IgD-negative memory B cell (primary cell): ENCODE measurements at regions not wholly inside any gene's neighbourhood (a gene's known extent, or its start where the extent isn't known, plus 50 kb on each side); places are given as distances from the start of the nearest gene placed in this dataset.

ENCODE experiments used
- H3K27ac Mint-ChIP-seq, 3 donors: one replicate each; pipeline ENCODE4 v1.8.0; 2020 to 2022; ENCODE audit warnings: mild to moderate bottlenecking in 3 of 3, mixed read lengths in 3 of 3, moderate library complexity in 1 of 3
- H3K27me3 Mint-ChIP-seq: one replicate; pipeline ENCODE4 v1.8.0; 2021; ENCODE audit warnings: mixed read lengths
- H3K36me3 Mint-ChIP-seq: one replicate; pipeline ENCODE4 v1.8.0; 2020; ENCODE audit warnings: mild to moderate bottlenecking, mixed read lengths
- H3K4me1 Mint-ChIP-seq, 3 donors: one replicate each; pipeline ENCODE4 v1.8.0; 2020 to 2022; ENCODE audit warnings: mixed read lengths in 3 of 3, mild to moderate bottlenecking in 1 of 3
- H3K4me3 Mint-ChIP-seq, 4 donors: one replicate each; pipeline ENCODE4 v1.8.0; 2020 to 2022; ENCODE audit warnings: mild to moderate bottlenecking in 4 of 4, mixed read lengths in 4 of 4, moderate library complexity in 3 of 4
- H3K9me3 Mint-ChIP-seq, 3 donors: one replicate each; pipeline ENCODE4 v1.8.0; 2020 to 2021; ENCODE audit warnings: mixed read lengths in 3 of 3, mild to moderate bottlenecking in 1 of 3

DNA sequence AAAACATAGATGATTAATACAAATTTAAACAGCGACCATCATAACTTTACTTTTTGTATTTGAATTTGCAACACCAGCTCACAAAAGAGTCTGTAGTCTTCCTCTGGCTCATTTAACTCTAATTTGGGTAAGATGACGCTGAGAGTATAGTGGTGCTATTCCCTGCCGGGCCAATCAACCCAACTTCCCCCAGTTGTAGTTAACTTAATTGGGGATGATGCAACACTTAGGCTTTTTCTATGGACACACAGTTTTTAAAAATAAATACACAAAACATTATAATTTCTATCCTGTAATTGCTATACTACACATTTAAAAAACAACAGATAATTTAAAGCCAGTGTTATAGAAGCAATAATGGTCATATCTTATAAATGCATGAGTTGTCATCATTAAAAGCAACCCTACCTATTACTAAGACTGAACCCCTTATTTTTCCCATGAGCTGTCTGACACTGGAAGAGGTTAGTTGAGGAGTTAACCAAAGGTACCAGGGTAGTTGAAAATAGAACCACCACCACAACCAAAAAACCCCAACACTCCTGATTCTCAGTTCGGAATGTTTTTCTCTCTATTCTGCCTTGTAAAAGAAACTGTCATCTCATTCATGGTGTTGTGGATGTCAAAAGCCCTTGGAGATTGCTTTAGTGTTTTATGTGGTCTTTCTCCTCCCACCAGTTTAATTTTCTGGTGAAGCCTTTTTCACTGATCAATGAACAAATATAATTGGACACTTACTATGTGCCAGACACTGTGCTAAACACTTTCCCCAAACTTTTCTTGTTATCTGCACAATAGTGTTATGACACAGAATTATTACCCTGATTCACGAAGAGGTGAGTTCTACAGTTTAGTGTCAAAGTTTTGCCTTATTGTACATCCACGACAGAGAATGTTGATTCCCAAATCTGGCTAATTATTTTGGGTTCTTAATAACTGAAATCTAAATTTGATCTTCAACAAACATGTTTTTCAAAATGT lies 61.5 kb upstream of the RAPGEF2 start:
- peaks cover 26% of the 10 kb centered on the region for H3K27me3 Mint-ChIP-seq

DNA sequence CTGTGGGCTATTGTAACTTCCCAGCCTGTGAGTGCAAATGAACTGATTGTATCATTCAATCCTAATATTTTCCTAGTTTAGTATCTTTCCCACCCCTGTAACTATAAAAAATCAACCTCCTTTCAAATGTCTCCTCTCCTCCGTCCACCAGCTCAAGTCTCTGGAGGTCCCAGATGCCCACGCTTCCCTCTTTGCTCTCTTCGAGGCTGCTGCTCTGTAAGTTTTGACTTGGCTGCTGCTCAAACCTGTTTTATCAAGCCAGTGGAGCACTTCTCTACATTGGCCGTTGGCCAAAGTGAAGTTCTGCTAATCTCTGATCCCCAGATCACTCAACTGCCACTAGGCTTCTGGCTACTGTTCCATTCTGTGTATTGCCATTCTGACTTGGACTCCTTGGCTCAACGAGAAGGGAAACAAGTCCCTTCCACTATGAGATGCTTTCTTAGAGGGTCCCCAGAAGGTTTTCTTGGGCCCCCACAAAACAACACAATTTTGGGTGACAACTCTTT lies 60.7 kb upstream of the RAPGEF2 start:
- no peaks in the 10 kb centered on the region for H3K36me3 Mint-ChIP-seq
- H3K4me3 Mint-ChIP-seq = no peak overlapping the region
- H3K9me3 Mint-ChIP-seq = no peaks in the 10 kb centered on the region
- no peak overlapping the region for H3K27ac Mint-ChIP-seq
- peaks cover 0 to 1% (median 0%) of the 10 kb centered on the region in 3 donors for H3K4me1 Mint-ChIP-seq
- H3K27me3 Mint-ChIP-seq = peaks cover 25% of the 10 kb centered on the region

More for the DNA sequence above, 61.5 kb upstream of the RAPGEF2 start:
- no peak overlapping the region for H3K27ac Mint-ChIP-seq
- H3K36me3 Mint-ChIP-seq = no peaks in the 10 kb centered on the region
- peaks cover 0 to 1% (median 0%) of the 10 kb centered on the region in 3 donors for H3K4me1 Mint-ChIP-seq
- no peak overlapping the region for H3K4me3 Mint-ChIP-seq
- H3K9me3 Mint-ChIP-seq = no peaks in the 10 kb centered on the region

DNA sequence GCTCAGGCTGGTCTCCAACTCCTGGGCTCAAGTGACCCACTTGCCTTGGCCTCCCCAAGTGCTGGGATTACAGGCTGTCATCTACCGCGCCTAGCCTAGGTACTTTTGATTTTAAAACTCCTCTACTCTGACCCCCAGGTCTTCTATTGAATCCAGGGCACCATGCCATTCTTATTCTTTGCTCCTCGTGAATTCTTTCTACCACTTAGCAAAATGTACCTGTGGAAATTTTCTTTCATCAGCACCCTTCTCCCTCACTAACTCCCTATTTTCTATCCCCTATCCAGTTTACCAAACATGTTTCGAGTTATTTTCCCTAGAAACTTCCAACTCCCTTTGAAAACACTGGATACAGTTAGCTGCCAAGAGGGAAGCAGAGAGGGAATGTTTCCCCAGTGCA lies 60.0 kb upstream of the RAPGEF2 start:
- H3K36me3 Mint-ChIP-seq = no peaks in the 10 kb centered on the region
- no peaks in the 10 kb centered on the region for H3K9me3 Mint-ChIP-seq
- H3K4me3 Mint-ChIP-seq = no peak overlapping the region
- peaks cover 28% of the 10 kb centered on the region for H3K27me3 Mint-ChIP-seq
- H3K27ac Mint-ChIP-seq = no peak overlapping the region
- peaks cover 0 to 1% (median 0%) of the 10 kb centered on the region in 3 donors for H3K4me1 Mint-ChIP-seq

DNA sequence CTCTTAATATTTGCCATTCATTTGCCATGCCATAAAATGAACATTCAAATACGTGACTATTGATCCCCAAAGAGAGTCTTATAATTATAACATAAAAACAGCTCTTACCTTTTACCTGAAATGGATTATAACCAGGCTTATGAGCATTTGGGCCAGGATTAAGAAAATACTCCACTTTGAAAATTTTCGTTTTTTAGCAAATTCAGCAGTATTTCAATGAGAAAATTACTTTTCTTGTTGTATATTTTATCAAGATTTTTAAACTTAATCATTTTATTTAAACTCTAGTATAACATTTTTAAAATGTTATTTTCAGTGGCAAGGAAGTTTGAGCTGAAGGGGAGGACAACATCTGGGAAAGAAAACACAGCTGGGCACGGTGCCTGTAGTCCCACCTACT lies 59.0 kb upstream of the RAPGEF2 start:
- Mint-ChIP-seq H3K27ac (no peak overlapping the region), H3K36me3 (no peaks in the 10 kb centered on the region), H3K9me3 (no peaks in the 10 kb centered on the region), H3K4me3 (no peak overlapping the region), H3K4me1 (peaks cover 0 to 1% (median 0%) of the 10 kb centered on the region in 3 donors), H3K27me3 (peaks cover 31% of the 10 kb centered on the region)

DNA sequence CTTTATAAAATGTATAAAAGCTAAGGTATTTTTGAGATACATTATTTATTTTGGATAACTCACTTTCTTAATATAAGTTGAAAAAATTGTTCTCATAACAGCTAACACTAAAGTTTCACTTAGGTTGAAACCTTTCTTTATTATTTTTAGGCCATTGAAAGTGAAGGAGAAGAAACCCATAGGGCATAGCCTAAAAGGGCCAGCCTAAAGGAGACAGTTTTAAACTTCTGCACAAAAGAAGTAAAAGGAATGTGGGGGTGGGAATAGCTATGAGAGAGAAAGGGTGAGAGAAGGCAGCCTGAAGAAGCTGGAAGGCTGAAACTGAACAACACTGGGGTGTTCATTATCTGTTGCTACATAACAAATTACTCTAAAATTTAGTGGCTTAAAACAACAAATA lies 57.6 kb upstream of the RAPGEF2 start:
- Mint-ChIP-seq H3K27me3 (peaks cover 36% of the 10 kb centered on the region), H3K4me3 (no peak overlapping the region), H3K4me1 (peaks cover 0 to 1% (median 0%) of the 10 kb centered on the region in 3 donors), H3K36me3 (no peaks in the 10 kb centered on the region), H3K27ac (no peak overlapping the region), H3K9me3 (no peaks in the 10 kb centered on the region)

DNA sequence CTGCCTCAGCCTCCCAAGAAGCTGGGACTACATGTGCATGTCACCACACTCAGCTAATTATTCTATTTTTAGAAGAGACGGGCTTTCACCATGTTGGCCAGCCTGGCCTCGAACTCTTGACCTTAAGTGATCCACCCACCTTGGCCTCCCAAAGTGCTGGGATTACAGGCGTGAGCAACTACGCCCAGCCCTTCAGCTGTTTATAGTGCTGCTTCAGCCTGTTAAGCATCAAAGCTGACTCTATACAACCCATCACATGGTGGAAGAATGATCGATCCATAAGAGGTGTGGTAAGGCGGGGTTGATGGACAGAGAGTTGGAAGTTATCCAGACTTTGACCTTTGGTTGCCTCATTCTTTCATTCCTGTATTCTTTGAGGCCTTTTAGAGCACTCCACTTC lies 56.2 kb upstream of the RAPGEF2 start:
- H3K9me3 Mint-ChIP-seq = no peaks in the 10 kb centered on the region
- peaks cover 36% of the 10 kb centered on the region for H3K27me3 Mint-ChIP-seq
- H3K4me3 Mint-ChIP-seq = no peak overlapping the region
- no peaks in the 10 kb centered on the region for H3K36me3 Mint-ChIP-seq
- H3K4me1 Mint-ChIP-seq = peaks cover 7 to 9% (median 8%) of the 10 kb centered on the region in 3 donors
- H3K27ac Mint-ChIP-seq = no peak overlapping the region

DNA sequence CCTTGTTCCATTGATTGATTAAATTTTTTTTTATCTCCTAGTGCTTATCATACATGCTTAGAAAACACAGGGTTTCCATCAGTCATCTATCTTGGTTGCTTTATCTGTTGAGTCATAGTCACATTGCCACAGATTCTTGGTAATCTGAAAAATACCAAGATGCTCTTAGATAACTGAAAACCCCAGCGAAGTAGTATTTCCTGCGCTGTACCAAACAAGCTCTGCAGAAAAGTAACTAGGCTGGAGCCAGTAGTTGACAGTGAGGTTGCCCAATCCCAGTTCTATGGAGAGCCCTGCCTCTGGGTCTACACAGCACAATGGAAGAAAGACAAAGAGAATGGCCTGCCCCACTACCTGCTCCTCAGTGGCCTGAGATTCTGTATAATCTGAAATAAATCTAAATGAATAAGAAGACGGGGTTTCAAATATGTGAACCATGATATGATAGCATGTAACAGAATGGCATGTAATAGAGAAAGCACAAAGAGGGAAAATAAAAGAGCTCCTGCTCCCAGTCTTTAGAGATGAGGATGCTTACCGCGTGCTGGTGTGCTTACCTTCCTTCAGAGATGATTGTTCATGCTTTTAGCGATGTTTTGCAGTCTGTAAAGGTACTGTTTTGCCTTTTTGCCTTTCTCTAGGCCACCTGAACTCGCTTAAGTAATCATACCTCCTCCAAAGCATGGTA lies 55.3 kb upstream of the RAPGEF2 start:
- H3K4me3 Mint-ChIP-seq = no peak overlapping the region
- no peaks in the 10 kb centered on the region for H3K36me3 Mint-ChIP-seq
- peaks cover 14 to 16% (median 15%) of the 10 kb centered on the region in 3 donors for H3K4me1 Mint-ChIP-seq
- H3K27me3 Mint-ChIP-seq = peaks cover 36% of the 10 kb centered on the region
- no peaks in the 10 kb centered on the region for H3K9me3 Mint-ChIP-seq
- no peak overlapping the region for H3K27ac Mint-ChIP-seq

DNA sequence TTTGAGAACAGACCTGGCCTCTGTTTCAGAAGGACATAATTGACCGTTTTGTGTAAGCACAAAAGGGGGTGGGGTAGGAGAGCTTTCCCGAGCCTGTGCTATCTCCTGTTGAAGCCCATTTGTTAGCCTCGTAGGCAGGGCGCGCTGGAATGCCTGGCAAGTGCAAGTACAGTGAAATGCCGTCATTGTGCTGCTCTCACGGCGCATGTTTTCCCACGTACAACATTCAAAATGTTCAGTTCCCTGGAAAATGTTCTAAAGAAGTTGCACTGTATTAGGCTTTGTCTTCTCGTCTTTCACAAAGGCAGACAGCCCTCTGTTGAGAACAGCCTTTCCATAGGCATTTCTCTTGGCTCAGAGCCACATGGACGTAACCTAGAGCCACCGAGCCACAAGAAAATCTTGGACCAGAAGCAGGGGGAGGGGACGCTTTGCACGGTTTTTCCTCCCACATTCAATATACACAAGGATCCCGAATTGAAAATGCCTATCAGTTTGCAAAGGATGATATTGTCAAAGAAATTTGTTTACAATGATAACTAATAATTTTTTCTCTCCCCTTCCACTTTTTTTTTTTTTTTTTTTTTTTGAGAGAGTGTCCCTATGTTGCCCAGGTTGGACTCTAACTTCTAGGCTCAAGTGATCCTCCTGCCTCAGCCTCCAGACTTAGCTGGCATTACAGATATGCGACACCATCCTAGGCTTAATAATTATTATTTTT lies 54.6 kb upstream of the RAPGEF2 start:
- no peak overlapping the region for H3K27ac Mint-ChIP-seq
- H3K36me3 Mint-ChIP-seq = no peaks in the 10 kb centered on the region
- H3K9me3 Mint-ChIP-seq = no peaks in the 10 kb centered on the region
- peaks cover 35% of the 10 kb centered on the region for H3K27me3 Mint-ChIP-seq
- H3K4me3 Mint-ChIP-seq = no peak overlapping the region
- H3K4me1 Mint-ChIP-seq = peaks cover 16 to 19% (median 17%) of the 10 kb centered on the region in 3 donors

DNA sequence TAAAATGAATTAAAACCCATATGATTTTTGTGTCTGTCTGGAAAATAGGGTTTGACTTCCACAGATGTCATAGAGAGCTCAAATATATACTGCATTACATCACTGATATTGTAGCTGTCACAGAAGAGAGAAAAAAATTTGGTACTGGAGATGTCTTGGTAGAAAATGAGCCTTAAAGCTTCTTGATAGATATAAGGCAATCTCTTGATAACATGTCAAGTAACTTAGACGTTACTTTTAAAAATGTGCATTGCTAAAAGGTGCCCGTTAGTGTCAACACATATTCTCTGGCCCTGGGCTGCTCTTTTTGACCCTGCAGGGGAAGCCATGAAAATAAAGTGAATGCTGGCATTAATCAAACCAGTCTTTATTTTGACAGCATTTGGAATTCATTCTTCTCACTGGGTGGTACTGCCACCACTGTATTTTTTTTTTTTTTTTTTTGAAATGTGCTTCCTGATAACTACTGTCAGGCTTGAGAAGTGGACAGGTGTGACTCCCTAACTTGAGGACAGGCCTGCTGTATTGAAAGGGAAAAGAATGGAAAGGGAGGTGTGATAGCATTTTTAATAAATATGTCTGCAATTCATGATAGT lies 53.0 kb upstream of the RAPGEF2 start:
- Mint-ChIP-seq H3K27me3 (peaks cover 42% of the 10 kb centered on the region), H3K9me3 (no peaks in the 10 kb centered on the region), H3K4me1 (peaks cover 16 to 19% (median 18%) of the 10 kb centered on the region in 3 donors), H3K36me3 (no peaks in the 10 kb centered on the region), H3K27ac (no peak overlapping the region), H3K4me3 (no peak overlapping the region)

DNA sequence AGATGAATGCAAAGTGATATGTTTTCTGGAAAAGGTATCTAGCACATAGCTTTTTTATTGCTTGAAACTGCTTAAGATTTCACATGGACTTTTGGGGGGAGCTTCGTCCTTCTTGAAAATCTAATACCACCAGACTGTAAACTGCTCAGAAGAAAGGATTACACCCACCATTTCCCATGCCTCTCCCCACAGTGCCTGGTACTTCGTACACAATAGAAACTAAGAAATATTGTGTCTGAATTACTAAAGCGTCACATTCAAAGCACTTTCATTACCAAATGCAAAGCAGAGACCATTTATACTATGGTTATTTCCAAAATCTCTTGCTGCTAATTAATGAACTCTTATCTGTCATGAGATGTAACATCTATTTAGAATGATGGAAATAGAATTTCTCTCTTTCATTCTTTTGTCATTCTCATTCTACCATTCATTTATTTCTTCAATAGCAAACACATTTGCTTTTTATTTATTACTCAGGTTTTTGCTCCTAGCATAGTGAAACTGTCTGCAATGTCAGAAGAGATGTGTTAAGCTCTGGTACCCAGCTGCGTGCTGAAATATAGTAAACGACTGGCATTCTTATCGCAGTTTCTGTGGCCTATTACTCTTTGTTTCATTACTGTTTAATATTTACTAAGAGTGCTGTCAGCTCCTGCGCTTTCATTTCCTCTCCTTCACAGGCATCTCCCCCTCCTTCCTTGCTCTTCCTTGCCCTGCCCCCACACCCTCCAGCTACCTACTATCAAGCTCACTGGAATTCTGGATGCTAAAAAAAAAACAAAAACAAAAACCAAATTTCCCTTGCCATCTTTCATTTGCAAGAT lies 51.4 kb upstream of the RAPGEF2 start:
- H3K4me3 Mint-ChIP-seq = peak overlapping the region; percentile 36 to 88 (median 66)
- no peaks in the 10 kb centered on the region for H3K9me3 Mint-ChIP-seq
- H3K4me1 Mint-ChIP-seq = peaks cover 16 to 19% (median 18%) of the 10 kb centered on the region in 3 donors
- no peaks in the 10 kb centered on the region for H3K36me3 Mint-ChIP-seq
- peaks cover 43% of the 10 kb centered on the region for H3K27me3 Mint-ChIP-seq
- H3K27ac Mint-ChIP-seq = peak overlapping the region in 1 of 3 donors; percentile 4

DNA sequence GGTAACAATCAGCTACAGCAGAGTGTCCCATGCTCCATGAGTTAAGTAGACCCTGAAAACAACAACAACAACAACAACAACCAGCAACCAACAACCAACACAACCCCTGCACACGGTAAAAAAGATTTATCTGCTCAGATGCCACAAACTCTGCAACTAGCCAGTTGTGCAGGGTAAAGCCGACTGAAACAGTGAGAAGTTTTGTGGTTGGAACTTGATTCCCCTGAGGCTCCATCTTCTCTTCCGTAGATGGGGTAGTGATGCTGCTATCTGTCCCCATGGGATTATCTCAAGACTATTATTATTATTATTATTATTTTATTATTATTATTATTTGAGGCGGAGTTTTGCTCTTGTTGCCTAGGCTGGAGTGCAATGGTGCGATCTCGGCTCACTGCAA lies 50.6 kb upstream of the RAPGEF2 start:
- peak overlapping the region; percentile 36 to 88 (median 66) for H3K4me3 Mint-ChIP-seq

More for the DNA sequence above, 50.6 kb upstream of the RAPGEF2 start:
- Mint-ChIP-seq H3K36me3 (no peaks in the 10 kb centered on the region), H3K27me3 (peaks cover 43% of the 10 kb centered on the region), H3K4me1 (peaks cover 16 to 19% (median 18%) of the 10 kb centered on the region in 3 donors), H3K9me3 (no peaks in the 10 kb centered on the region), H3K27ac (no peak overlapping the region)
